ENCODE measurements at regions not wholly inside any gene's neighbourhood (a gene's known extent, or its start where the extent isn't known, plus 50 kb on each side); places are given as distances from the start of the nearest gene placed in this dataset.

- no peak for TF ChIP-seq POLR2AphosphoS5 (IDR thresholded peaks at IDR 0.05)
- TF ChIP-seq CTCF (IDR thresholded peaks at IDR 0.05 in 8 of 11, conservative IDR thresholded peaks at IDR 0.05 in 3 of 11), result no peak
- TF ChIP-seq POLR2A (IDR thresholded peaks at IDR 0.05), result no peak
Observed at GRCh38 chr18:46264255-46264654, 160.1 kb downstream of the HAUS1 start.

Data from spleen (tissue), 7 donors.